HepG2 (cell line): ENCODE measurements at regions not wholly inside any gene's neighbourhood (a gene's known extent, or its start where the extent isn't known, plus 50 kb on each side); places are given as distances from the start of the nearest gene placed in this dataset.

Experiments used
- CENPT ChIP-seq: sonication (generic); formaldehyde crosslinking; IDR thresholded peaks from 2 replicates; pipeline ENCODE4 v1.8.0; 2022; ENCODE audit warnings: low read depth, mild to moderate bottlenecking, moderate library complexity, missing genetic modification reagents
- FOXJ3 ChIP-seq: sonication (generic); formaldehyde crosslinking; IDR thresholded peaks from 2 replicates; pipeline ENCODE4 v1.4.0; 2020; ENCODE audit warnings: missing genetic modification reagents, mild to moderate bottlenecking, borderline replicate concordance
- FOXP1 ChIP-seq, 2 experiments: fragments of 450-650 bp in 1 of 2; IDR thresholded peaks; 2 replicates each; pipeline ENCODE4 v1.6.1; 2017 to 2018; ENCODE audit warnings: antibody characterized with exemption in 1 of 2
- FOXP4 ChIP-seq: sonication (generic); formaldehyde crosslinking; IDR thresholded peaks from 2 replicates; pipeline ENCODE4 v1.4.0; 2020; ENCODE audit warnings: missing genetic modification reagents
- HOXA7 ChIP-seq: sonication (generic); formaldehyde crosslinking; IDR thresholded peaks from 2 replicates; pipeline ENCODE4 v1.8.1; 2022; ENCODE audit warnings: mild to moderate bottlenecking, missing genetic modification reagents, moderate library complexity
- IRF2 ChIP-seq: IDR thresholded peaks from 2 replicates; pipeline ENCODE4 v1.6.1; 2018; ENCODE audit warnings: missing genetic modification reagents, missing compliant biosample characterization
- KDM4B ChIP-seq: sonication (generic); formaldehyde crosslinking; IDR thresholded peaks from 2 replicates; pipeline ENCODE4 v1.4.0; 2020; ENCODE audit warnings: missing genetic modification reagents
- PHF20 ChIP-seq: sonication (generic); formaldehyde crosslinking; IDR thresholded peaks from 2 replicates; pipeline ENCODE4 v1.5.0; 2020; ENCODE audit warnings: mild to moderate bottlenecking, missing genetic modification reagents
- RCOR2 ChIP-seq: IDR thresholded peaks from 2 replicates; pipeline ENCODE4 v1.6.1; 2016; ENCODE audit warnings: missing biosample characterization, missing genetic modification reagents
- SOX5 ChIP-seq: IDR thresholded peaks from 2 replicates; pipeline ENCODE4 v1.6.1; 2016; ENCODE audit warnings: borderline replicate concordance
- TRAFD1 ChIP-seq: sonication (generic); formaldehyde crosslinking; IDR thresholded peaks from 2 replicates; pipeline ENCODE4 v1.5.1; 2020; ENCODE audit warnings: missing genetic modification reagents, mild to moderate bottlenecking, borderline replicate concordance
- ZBTB42 ChIP-seq: sonication (generic); formaldehyde crosslinking; IDR thresholded peaks from 2 replicates; pipeline ENCODE4 v1.5.0; 2020; ENCODE audit warnings: mild to moderate bottlenecking, missing genetic modification reagents
- ZFY ChIP-seq: sonication (generic); formaldehyde crosslinking; IDR thresholded peaks from 2 replicates; pipeline ENCODE4 v1.4.0; 2020; ENCODE audit warnings: missing genetic modification reagents
- ZNF274 ChIP-seq: sonication (generic); formaldehyde crosslinking; IDR thresholded peaks from 2 replicates; pipeline ENCODE4 v1.5.1; 2020; ENCODE audit warnings: mild to moderate bottlenecking, missing genetic modification reagents
- ZNF3 ChIP-seq: IDR thresholded peaks from 2 replicates; pipeline ENCODE4 v1.7.0; 2017; ENCODE audit warnings: inconsistent platforms
- ZNF510 ChIP-seq: sonication (generic); formaldehyde crosslinking; IDR thresholded peaks from 2 replicates; pipeline ENCODE4 v1.4.0; 2020; ENCODE audit warnings: low read depth, mild to moderate bottlenecking, missing genetic modification reagents
- ZNF598 ChIP-seq: sonication (generic); formaldehyde crosslinking; IDR thresholded peaks from 2 replicates; pipeline ENCODE4 v1.5.1; 2020; ENCODE audit warnings: mild to moderate bottlenecking, missing genetic modification reagents, borderline replicate concordance
- ZNF839 ChIP-seq: sonication (generic); formaldehyde crosslinking; IDR thresholded peaks from 2 replicates; pipeline ENCODE4 v1.4.0; 2020; ENCODE audit warnings: missing genetic modification reagents, mild to moderate bottlenecking, borderline replicate concordance
- ZNF891 ChIP-seq: sonication (generic); formaldehyde crosslinking; IDR thresholded peaks from 2 replicates; pipeline ENCODE4 v1.5.0; 2020; ENCODE audit warnings: mild to moderate bottlenecking, missing genetic modification reagents
- TF ChIP-seq, protein P1 (sequence below): sonication (generic); formaldehyde crosslinking; IDR thresholded peaks from 2 replicates; pipeline ENCODE4 v1.4.0; 2020; ENCODE audit warnings: missing genetic modification reagents
- TF ChIP-seq, protein P2 (sequence below): sonication (generic); formaldehyde crosslinking; IDR thresholded peaks from 2 replicates; pipeline ENCODE4 v1.4.0; 2020; ENCODE audit warnings: missing genetic modification reagents, mild to moderate bottlenecking, borderline replicate concordance
- TF ChIP-seq, protein P3 (sequence below): sonication (generic); formaldehyde crosslinking; IDR thresholded peaks from 2 replicates; pipeline ENCODE4 v1.4.0; 2020; ENCODE audit warnings: missing genetic modification reagents

GRCh38 chr18:42446195-42446594 is 491.2 kb downstream of the PIK3C3 start (continued):
- TF ChIP-seq ZNF839 (CRISPR knock-in tag) (no peak), ZNF598 (CRISPR knock-in tag) (no peak), ZNF891 (CRISPR knock-in tag) (no peak), ZBTB42 (CRISPR knock-in tag) (no peak), ZNF510 (CRISPR knock-in tag) (no peak), FOXP1 (IDR thresholded peaks at IDR 0.05) (no peak), FOXP1 (CRISPR knock-in tag; IDR thresholded peaks at IDR 0.05) (peak; percentile 78), ZNF274 (CRISPR knock-in tag) (no peak), RCOR2 (CRISPR knock-in tag) (0 out of 2 replicates have a peak, but pooled peaks have one; percentile 33), ZFY (no peak), FOXP4 (peak; percentile 84), TRAFD1 (CRISPR knock-in tag) (no peak), PHF20 (no peak), HOXA7 (CRISPR knock-in tag) (no peak), CENPT (CRISPR knock-in tag) (no peak), KDM4B (CRISPR knock-in tag) (no peak), ZNF3 (CRISPR knock-in tag) (no peak), SOX5 (CRISPR knock-in tag) (peak; percentile 92), IRF2 (peak; percentile 77; the same call in 1 of the 2 replicates), FOXJ3 (CRISPR knock-in tag) (peak; percentile 86)
- TF ChIP-seq, protein P1, sequence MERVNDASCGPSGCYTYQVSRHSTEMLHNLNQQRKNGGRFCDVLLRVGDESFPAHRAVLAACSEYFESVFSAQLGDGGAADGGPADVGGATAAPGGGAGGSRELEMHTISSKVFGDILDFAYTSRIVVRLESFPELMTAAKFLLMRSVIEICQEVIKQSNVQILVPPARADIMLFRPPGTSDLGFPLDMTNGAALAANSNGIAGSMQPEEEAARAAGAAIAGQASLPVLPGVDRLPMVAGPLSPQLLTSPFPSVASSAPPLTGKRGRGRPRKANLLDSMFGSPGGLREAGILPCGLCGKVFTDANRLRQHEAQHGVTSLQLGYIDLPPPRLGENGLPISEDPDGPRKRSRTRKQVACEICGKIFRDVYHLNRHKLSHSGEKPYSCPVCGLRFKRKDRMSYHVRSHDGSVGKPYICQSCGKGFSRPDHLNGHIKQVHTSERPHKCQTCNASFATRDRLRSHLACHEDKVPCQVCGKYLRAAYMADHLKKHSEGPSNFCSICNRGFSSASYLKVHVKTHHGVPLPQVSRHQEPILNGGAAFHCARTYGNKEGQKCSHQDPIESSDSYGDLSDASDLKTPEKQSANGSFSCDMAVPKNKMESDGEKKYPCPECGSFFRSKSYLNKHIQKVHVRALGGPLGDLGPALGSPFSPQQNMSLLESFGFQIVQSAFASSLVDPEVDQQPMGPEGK (CRISPR knock-in tag) = no peak
- TF ChIP-seq, protein P2, sequence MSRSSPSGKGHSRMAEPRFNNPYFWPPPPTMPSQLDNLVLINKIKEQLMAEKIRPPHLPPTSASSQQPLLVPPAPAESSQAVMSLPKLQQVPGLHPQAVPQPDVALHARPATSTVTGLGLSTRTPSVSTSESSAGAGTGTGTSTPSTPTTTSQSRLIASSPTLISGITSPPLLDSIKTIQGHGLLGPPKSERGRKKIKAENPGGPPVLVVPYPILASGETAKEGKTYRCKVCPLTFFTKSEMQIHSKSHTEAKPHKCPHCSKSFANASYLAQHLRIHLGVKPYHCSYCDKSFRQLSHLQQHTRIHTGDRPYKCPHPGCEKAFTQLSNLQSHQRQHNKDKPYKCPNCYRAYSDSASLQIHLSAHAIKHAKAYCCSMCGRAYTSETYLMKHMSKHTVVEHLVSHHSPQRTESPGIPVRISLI = peak; percentile 74; the same call in 1 of the 2 replicates
- TF ChIP-seq, protein P3, sequence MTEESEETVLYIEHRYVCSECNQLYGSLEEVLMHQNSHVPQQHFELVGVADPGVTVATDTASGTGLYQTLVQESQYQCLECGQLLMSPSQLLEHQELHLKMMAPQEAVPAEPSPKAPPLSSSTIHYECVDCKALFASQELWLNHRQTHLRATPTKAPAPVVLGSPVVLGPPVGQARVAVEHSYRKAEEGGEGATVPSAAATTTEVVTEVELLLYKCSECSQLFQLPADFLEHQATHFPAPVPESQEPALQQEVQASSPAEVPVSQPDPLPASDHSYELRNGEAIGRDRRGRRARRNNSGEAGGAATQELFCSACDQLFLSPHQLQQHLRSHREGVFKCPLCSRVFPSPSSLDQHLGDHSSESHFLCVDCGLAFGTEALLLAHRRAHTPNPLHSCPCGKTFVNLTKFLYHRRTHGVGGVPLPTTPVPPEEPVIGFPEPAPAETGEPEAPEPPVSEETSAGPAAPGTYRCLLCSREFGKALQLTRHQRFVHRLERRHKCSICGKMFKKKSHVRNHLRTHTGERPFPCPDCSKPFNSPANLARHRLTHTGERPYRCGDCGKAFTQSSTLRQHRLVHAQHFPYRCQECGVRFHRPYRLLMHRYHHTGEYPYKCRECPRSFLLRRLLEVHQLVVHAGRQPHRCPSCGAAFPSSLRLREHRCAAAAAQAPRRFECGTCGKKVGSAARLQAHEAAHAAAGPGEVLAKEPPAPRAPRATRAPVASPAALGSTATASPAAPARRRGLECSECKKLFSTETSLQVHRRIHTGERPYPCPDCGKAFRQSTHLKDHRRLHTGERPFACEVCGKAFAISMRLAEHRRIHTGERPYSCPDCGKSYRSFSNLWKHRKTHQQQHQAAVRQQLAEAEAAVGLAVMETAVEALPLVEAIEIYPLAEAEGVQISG (CRISPR knock-in tag) = no peak
